ENCODE measurements at regions not wholly inside any gene's neighbourhood (a gene's known extent, or its start where the extent isn't known, plus 50 kb on each side); places are given as distances from the start of the nearest gene placed in this dataset.

DNA sequence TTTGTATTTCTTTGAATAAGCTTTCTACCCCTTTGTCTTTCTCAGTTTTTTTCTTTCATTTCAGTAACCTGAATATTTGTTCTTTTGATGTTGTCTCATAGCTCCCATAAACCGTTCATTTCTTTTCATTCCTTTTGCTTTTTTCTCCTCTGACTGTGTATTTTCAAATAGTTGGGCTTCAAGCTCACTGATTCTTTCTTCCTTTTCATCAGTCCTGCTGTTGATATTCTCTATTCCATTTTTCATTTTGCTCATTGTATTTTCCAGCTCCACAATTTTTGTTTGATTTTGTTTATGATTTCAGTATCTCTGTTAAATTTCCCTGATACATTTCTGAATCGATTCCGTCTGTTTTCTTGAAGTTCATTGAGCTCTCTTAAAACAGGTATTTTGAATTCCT lies 129.6 kb upstream of the NUDT6 start:
- TF ChIP-seq, protein P1, sequence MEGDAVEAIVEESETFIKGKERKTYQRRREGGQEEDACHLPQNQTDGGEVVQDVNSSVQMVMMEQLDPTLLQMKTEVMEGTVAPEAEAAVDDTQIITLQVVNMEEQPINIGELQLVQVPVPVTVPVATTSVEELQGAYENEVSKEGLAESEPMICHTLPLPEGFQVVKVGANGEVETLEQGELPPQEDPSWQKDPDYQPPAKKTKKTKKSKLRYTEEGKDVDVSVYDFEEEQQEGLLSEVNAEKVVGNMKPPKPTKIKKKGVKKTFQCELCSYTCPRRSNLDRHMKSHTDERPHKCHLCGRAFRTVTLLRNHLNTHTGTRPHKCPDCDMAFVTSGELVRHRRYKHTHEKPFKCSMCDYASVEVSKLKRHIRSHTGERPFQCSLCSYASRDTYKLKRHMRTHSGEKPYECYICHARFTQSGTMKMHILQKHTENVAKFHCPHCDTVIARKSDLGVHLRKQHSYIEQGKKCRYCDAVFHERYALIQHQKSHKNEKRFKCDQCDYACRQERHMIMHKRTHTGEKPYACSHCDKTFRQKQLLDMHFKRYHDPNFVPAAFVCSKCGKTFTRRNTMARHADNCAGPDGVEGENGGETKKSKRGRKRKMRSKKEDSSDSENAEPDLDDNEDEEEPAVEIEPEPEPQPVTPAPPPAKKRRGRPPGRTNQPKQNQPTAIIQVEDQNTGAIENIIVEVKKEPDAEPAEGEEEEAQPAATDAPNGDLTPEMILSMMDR (optimal IDR thresholded peaks at IDR 0.05 in 1 of 3, IDR thresholded peaks at IDR 0.05 in 1 of 3, conservative IDR thresholded peaks at IDR 0.05 in 1 of 3; ENCODE audit: extremely low read depth in 1 of 3, insufficient read depth in 2 of 3, low read length in 3 of 3) = no peak
- no peak for TF ChIP-seq EZH2 (IDR thresholded peaks at IDR 0.05; ENCODE audit: low read length)

All from keratinocyte (primary cell).